MM.1S (cell line): ENCODE measurements at regions not wholly inside any gene's neighbourhood (a gene's known extent, or its start where the extent isn't known, plus 50 kb on each side); places are given as distances from the start of the nearest gene placed in this dataset.

ENCODE experiments used
- CTCF ChIP-seq: fragments of 300-600 bp; sonication (generic); IDR thresholded peaks from 2 replicates; pipeline ENCODE4 v1.5.1; 2016; ENCODE audit warnings: antibody characterized with exemption, low read length, mixed read lengths
- EZH2phosphoT487 ChIP-seq: fragments of 300-600 bp; sonication (generic); IDR thresholded peaks from 2 replicates; pipeline ENCODE4 v1.6.1; 2018; ENCODE audit warnings: antibody characterized with exemption, low read length

GRCh38 chr14:99003646-99004045, 268.4 kb downstream of the BCL11B start:
- TF ChIP-seq CTCF (no peak), EZH2phosphoT487 (no peak)
